ENCODE measurements at regions not wholly inside any gene's neighbourhood (a gene's known extent, or its start where the extent isn't known, plus 50 kb on each side); places are given as distances from the start of the nearest gene placed in this dataset.

- no peak for DNase-seq (ENCODE audit: low read depth in 2 of 2)
- no peaks in the 10 kb centered on the region for H4K20me1 ChIP-seq (ENCODE audit: control insufficient read depth, extremely low read depth, insufficient read depth, low read length)
These were observed 76.4 kb upstream of the FSTL5 start for GRCh38 chr4:162239992-162240769.

GRCh38 chr4:162237676-162238075 lies 73.9 kb upstream of the FSTL5 start:
- Histone ChIP-seq H3K79me2 (ENCODE audit: control insufficient read depth, insufficient read depth, low read length) (no peaks in the 10 kb centered on the region), H4K20me1 (ENCODE audit: control insufficient read depth, extremely low read depth, insufficient read depth, low read length) (no peaks in the 10 kb centered on the region), H3K27me3 (ENCODE audit: control insufficient read depth, insufficient read depth, low read length) (no peaks in the 10 kb centered on the region), H3K9me3 (ENCODE audit: control insufficient read depth, insufficient read depth, low read depth, low read length) (no peaks in the 10 kb centered on the region), H2AFZ (ENCODE audit: low read length) (no peak overlapping the region), H3K36me3 (ENCODE audit: control insufficient read depth, insufficient read depth, low read length) (no peaks in the 10 kb centered on the region), H3K4me3 (replicated peaks in 1 of 4; ENCODE audit: control extremely low read depth in 1 of 4, insufficient read depth in 1 of 4, low read depth in 3 of 4, low read length in 4 of 4) (no peak overlapping the region), H3K9ac (ENCODE audit: insufficient read depth, low read length) (no peak overlapping the region), H3K4me1 (ENCODE audit: control insufficient read depth, extremely low read depth, insufficient read depth, low read length) (no peaks in the 10 kb centered on the region), H3K4me2 (ENCODE audit: extremely low read depth, insufficient read depth, low read length) (no peak overlapping the region), H3K27ac (ENCODE audit: insufficient read depth, low read length) (no peak overlapping the region)
- no peak for DNase-seq (ENCODE audit: low read depth in 2 of 2)
- TF ChIP-seq CTCF (conservative IDR thresholded peaks at IDR 0.05 in 1 of 2, IDR thresholded peaks at IDR 0.05 in 1 of 2; ENCODE audit: low read depth in 1 of 2, low read length in 2 of 2) (no peak), EZH2 (IDR thresholded peaks at IDR 0.05; ENCODE audit: low read length, missing control alignments) (no peak)

More at GRCh38 chr4:162239992-162240769, 76.4 kb upstream of the FSTL5 start:
- H3K79me2 ChIP-seq (ENCODE audit: control insufficient read depth, insufficient read depth, low read length): no peaks in the 10 kb centered on the region
- no peak overlapping the region for H3K4me2 ChIP-seq (ENCODE audit: extremely low read depth, insufficient read depth, low read length)
- no peak for TF ChIP-seq EZH2 (IDR thresholded peaks at IDR 0.05; ENCODE audit: low read length, missing control alignments)
- no peak for TF ChIP-seq CTCF (conservative IDR thresholded peaks at IDR 0.05 in 1 of 2, IDR thresholded peaks at IDR 0.05 in 1 of 2; ENCODE audit: low read depth in 1 of 2, low read length in 2 of 2)
- H3K4me3 ChIP-seq (replicated peaks in 1 of 4; ENCODE audit: control extremely low read depth in 1 of 4, insufficient read depth in 1 of 4, low read depth in 3 of 4, low read length in 4 of 4): no peak overlapping the region
- no peaks in the 10 kb centered on the region for H3K27me3 ChIP-seq (ENCODE audit: control insufficient read depth, insufficient read depth, low read length)
- H3K9ac ChIP-seq (ENCODE audit: insufficient read depth, low read length): no peak overlapping the region
- H2AFZ ChIP-seq (ENCODE audit: low read length): no peak overlapping the region
- no peaks in the 10 kb centered on the region for H3K4me1 ChIP-seq (ENCODE audit: control insufficient read depth, extremely low read depth, insufficient read depth, low read length)
- no peak overlapping the region for H3K27ac ChIP-seq (ENCODE audit: insufficient read depth, low read length)
- no peaks in the 10 kb centered on the region for H3K9me3 ChIP-seq (ENCODE audit: control insufficient read depth, insufficient read depth, low read depth, low read length)
- H3K36me3 ChIP-seq (ENCODE audit: control insufficient read depth, insufficient read depth, low read length): no peaks in the 10 kb centered on the region

- H3K4me2 ChIP-seq (ENCODE audit: extremely low read depth, insufficient read depth, low read length): no peak overlapping the region
- H3K27me3 ChIP-seq (ENCODE audit: control insufficient read depth, insufficient read depth, low read length): no peaks in the 10 kb centered on the region
- H3K9me3 ChIP-seq (ENCODE audit: control insufficient read depth, insufficient read depth, low read depth, low read length): no peaks in the 10 kb centered on the region
- no peaks in the 10 kb centered on the region for H3K36me3 ChIP-seq (ENCODE audit: control insufficient read depth, insufficient read depth, low read length)
- no peak for DNase-seq (ENCODE audit: low read depth in 2 of 2)
- no peak overlapping the region for H3K27ac ChIP-seq (ENCODE audit: insufficient read depth, low read length)
- no peak overlapping the region for H3K9ac ChIP-seq (ENCODE audit: insufficient read depth, low read length)
- H3K4me1 ChIP-seq (ENCODE audit: control insufficient read depth, extremely low read depth, insufficient read depth, low read length): no peaks in the 10 kb centered on the region
- no peak overlapping the region for H2AFZ ChIP-seq (ENCODE audit: low read length)
- TF ChIP-seq EZH2 (IDR thresholded peaks at IDR 0.05; ENCODE audit: low read length, missing control alignments) (no peak), CTCF (conservative IDR thresholded peaks at IDR 0.05 in 1 of 2, IDR thresholded peaks at IDR 0.05 in 1 of 2; ENCODE audit: low read depth in 1 of 2, low read length in 2 of 2) (no peak)
- H4K20me1 ChIP-seq (ENCODE audit: control insufficient read depth, extremely low read depth, insufficient read depth, low read length): no peaks in the 10 kb centered on the region
- no peak overlapping the region for H3K4me3 ChIP-seq (replicated peaks in 1 of 4; ENCODE audit: control extremely low read depth in 1 of 4, insufficient read depth in 1 of 4, low read depth in 3 of 4, low read length in 4 of 4)
- H3K79me2 ChIP-seq (ENCODE audit: control insufficient read depth, insufficient read depth, low read length): no peaks in the 10 kb centered on the region
These were observed 70.8 kb upstream of the FSTL5 start for GRCh38 chr4:162234595-162234994.
